ENCODE measurements at regions not wholly inside any gene's neighbourhood (a gene's known extent, or its start where the extent isn't known, plus 50 kb on each side); places are given as distances from the start of the nearest gene placed in this dataset.
"Not testable (repeated sequence)": the region's sequence is repeated elsewhere in the genome, so short reads cannot be mapped to it uniquely, and the experiment has no call there.

DNA sequence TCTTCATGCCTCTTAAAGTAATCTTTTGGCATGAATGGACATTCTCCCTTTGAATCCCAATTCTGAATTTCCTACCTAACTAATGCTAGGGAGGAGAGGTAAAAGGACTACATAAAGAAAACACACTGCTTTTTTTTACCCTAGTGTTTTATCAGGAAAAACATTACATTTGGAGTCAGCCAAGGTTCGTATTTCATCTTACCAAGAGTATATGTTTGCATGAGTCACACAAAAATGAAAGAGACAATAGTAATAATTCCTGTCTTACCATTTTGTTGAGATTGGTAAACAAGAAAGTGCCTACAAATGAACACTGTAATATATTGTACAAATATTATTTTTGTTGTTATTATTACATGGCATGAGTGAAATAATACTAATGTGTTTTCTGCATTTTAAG is 112.9 kb upstream of the WARS2 start:
- DNase-seq (ENCODE audit: low spot score) = no peak

DNA sequence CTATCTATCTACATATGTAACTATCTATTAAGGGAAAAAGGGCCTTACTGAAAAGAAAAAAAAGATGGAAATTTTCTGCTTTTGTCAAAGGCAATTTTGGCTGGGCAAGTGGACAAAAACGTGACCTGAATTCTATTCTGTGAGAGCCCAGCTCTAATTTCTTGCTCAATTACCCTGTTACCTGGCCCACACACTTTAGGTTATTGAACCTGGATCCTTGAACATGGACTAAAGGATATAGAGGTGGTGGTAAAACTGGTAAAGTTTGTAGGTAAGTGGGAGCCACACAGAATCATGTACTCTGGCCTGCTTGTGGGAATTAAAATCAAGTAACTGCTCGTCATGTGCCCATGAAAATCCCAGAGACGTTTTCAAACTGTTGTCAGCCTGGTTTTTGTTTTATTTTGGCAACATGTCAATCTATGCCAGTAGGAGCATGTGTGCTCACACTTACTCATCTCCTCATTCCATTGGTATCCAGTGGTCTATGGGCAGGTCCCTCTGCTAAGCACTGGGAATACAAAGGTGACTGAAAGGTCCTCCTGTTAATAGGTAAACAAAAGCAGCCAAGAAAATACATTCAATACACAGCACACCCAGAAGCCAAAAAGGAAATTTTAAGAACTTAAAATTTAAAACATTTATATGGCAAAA is 113.7 kb upstream of the WARS2 start:
- no peak for DNase-seq (ENCODE audit: low spot score)

DNA sequence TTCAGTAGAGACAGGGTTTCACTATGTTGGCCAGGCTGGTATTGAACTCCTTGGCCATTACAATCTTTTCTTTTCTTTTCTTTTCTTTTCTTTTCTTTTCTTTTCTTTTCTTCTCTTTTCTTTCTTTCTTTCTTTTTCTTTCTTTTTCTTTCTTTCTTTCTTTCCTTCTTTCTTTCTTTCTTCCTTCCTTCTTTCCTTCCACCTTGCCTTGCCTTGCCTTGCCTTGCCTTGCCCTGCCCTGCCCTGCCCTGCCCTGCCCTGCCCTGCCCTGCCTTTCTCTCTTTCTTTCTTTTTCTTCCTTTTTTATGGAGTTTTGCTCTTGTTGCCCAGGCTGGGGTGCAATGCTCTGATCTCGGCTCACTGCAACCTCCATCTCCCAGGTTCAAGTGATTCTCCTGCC is 112.5 kb upstream of the HAO2 start:
- not testable (repeated sequence) for DNase-seq (ENCODE audit: low spot score)

DNA sequence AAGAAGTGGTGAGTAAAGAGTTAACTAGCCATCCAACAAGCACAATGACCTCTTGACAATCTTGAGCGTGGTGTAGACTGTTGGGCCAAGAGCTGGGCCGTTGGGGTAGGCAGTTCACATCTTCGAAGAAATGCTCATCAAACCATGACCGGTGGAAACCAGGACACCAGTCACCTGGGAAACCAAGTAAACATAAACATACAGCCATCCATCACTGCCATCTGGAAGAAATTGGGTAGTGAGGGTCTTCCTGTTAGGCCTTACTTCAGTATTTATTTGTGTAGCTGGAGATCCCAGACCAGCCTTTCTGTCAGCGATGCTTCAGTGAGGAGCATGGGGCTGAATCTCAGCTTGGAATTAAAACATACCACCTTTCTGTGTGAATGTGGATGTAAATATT is 108.1 kb upstream of the HAO2 start:
- no peak for DNase-seq (ENCODE audit: low spot score)

DNA sequence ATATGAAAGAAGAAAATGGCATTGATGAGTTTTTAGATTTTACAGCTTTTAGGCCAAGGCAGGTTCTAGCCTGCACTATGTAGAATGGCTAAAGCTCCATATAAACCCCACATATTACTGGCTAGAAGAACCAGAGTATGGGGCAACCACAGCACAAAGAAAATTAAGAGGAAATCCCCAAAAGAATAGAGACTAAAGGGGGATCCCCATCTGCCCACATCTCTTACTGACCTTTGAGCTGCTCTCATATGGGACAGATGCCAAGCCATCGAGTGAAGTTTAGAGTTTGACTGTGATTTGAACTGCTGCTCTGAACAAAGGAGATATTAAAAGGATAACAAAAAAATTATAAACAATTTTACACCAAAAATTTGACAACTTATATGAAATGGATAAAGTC is 102.2 kb upstream of the HAO2 start:
- no peak for DNase-seq (ENCODE audit: low spot score)

DNA sequence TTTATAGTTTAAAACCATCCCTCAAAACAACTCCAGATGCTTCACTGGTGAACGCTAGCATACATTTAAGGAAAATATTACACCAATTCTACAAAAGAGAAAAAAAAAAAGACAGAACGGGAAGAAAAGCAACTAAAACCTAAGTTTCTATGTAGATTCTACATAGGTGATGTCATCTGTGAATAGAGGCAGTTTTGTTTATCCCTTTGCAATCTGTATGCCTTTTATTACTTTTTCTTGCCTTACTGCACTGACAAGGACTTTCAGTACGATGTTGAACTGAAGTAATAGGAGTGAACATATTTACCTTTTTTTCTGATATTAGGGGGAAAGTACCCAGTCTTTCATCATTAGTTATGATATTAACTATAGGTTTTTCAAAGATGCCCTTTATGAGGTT is 101.7 kb upstream of the HAO2 start:
- DNase-seq (ENCODE audit: low spot score) = no peak

DNA sequence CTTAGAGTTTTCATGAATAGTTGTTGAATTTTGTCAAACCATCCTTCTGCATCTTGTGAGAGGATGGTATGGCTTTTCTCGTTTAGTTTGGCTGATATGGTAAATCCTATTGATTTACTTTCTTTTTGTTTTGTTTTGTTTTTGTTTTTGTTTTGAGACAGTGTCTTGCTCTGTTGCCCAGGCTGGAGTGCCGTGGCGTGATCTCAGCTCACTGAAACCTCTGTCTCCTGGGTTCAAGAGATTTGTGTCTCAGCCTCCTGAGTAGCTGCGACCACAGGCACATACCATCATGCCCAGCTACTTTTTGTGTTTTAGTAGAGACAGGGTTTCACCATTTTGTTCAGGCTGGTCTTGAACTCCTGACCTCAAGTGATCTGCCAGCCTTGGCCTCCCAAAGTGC is 101.3 kb upstream of the HAO2 start:
- DNase-seq (ENCODE audit: low spot score) = not testable (repeated sequence)

DNA sequence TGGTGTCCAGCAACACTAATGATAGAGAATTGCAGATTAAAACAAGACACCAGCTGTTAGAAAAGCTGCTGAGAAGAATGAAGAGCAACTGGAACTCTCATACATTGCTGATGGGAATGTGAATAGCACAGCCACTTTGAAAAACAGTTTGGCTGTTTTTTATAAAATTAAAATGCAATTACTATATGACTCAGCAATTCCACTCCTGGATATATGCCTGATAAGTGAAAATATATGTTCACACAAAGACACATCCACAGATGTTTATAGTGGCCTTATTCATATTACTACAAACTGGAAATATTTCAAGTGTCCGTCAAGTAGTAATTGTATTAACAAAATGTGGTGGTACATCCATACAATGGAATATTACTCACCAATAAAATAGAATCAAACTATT is 99.7 kb upstream of the HAO2 start:
- no peak for DNase-seq (ENCODE audit: low spot score)

DNA sequence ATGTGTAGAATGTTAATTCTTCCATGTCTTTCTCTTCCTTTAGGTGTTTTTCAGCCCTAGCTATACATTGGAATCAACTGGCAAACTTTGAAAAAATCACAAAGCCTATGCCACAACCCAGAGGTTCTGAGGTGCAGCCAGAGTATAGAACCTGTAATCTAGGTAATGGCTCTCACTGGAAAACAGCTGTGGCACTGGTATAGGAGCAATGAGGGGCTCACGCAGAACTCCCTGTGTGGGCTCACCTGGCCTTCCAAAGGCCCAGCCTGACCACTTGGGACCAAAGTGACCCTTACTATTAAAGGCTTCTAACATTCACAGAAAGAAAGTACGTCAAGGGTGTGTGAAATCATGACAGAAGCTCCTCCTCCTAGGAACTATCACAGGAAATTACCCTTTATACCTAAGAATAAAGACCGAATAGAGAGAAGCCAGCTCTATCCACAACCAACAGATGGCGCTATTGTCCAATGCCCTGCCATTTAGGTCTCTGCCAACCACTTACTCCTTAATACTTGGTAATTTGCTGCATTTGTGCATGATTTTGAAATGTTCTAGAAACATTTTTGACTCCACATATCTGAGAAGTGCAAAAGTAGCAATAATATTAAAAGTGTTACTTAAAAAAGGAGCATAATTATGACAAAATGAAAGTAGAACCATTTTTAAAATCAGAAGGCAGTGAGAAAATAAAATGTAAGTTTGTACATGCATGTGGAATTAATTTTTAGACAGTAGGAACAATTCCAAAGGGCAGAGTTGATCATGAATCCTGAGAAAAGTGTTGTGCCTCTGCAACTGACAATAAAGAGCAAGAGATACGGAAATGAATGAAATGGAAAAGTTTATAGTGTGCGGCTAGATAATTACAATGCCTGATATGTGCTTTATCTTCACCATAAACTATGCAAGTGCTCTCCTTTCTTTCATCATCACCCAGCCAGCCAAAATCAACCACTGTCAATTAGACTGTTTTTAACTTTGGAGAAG is 93.1 kb upstream of the HAO2 start:
- peak; percentile 66 for DNase-seq (ENCODE audit: low spot score)

DNA sequence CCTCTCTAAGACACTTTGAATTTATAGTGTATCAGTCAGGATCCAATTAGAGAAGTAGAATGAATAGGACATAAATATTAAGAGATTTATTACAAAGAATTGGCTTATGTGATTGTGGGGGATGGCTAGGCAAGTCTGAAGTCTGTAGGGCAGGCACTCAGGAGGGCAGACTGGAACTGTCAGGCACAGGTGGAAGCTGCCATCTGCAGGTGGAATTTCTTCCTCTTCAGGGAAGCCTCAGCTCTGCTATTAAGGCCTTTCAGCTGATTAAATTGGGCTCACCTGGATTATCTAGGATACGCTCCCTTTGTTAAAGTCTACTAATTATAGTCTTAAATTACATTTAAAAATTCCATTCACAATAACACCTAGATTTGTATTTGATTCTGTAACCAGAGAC is 92.0 kb upstream of the HAO2 start:
- DNase-seq (ENCODE audit: low spot score) = peak; percentile 17

DNA sequence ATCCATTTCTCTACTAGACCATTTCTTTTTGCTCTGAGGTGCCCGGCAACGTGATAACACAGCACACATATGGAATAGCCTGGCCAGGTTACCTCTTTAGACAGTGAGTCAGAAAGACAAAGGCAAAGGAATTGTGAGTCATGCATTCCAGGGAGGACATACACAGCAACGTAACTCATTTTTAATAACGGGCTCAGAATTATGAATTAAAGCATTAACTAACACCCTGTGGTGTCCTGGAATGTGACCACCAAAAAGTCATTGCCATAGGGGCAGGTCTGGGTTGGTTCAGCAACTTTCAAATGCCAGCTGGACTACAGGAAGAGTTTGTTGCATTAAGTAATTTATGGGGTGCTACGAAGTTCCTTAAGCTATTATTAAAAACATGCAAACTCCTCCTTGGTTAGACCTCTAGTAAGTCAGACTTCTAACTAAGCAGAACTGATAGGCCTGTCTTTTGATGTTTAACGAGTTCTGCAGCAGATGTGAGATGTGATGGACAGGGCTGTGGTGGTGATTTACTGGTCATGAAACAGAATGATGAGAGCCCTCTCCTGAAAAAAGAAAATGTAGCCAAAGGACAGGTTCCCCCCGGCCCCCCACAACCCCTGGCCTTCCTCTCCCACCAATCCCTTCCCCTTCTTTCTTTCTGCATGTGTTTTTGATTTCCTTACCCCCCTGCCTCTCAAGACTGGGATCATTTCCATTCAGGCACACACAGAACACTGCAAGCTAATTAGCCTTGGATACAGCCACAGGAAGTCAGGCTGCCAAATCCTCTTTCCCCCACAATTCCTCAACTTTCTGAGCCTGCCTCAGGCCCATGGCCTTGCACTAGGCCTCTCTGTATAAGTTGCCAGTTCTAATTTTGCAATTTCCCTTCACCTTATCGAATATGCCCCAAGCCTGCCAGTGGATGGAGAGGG is 88.9 kb upstream of the HAO2 start:
- DNase-seq (ENCODE audit: low spot score) = peak; percentile 18

DNA sequence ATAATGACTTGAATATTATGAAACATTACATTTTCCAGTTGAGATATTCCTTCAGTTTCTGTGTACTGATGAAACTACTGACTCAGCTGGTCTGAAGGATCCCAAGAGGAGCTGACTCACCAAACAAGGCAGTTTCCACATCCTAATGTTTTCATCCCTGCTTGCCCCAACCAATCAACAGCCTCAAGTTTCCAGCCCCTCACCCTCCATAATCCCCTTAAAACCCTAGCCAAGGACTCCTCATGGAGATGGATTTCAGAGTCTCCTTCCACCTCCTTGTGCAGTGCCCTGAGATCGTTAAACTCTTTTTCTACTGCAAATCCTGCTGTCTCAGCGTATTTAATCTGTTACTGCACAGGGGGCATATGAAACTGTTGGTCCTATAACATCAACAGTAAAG is 83.1 kb upstream of the HAO2 start:
- DNase-seq (ENCODE audit: low spot score) = no peak

DNA sequence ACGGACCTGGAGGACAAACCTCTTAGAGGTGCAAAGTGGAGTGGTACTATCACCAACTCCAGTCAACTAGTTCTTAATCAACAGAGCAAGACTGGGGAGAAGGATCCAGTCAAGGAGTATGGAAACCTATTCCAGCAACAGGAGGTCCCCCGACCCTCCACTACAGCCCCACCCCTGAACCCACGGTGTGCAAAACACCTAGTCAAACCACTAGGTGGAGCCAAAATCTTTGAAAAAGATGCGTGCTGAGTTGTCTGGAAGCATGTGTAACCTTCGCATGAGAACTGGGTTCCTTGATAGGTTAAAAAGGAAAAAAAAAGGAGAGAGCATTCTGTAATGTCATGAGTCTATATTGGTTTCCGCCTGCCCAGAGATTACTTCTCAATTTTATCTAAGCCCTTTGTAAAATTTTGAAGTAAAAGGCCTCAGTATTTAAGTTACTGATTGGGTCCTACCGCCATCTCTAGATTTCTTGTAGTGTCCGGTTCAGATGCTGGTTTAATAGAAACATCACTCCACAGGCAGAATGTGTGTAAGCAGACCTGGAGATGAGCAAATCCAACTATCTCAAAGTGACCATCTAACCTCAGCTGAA is 81.9 kb upstream of the HAO2 start:
- DNase-seq (ENCODE audit: low spot score) = peak; percentile 74

DNA sequence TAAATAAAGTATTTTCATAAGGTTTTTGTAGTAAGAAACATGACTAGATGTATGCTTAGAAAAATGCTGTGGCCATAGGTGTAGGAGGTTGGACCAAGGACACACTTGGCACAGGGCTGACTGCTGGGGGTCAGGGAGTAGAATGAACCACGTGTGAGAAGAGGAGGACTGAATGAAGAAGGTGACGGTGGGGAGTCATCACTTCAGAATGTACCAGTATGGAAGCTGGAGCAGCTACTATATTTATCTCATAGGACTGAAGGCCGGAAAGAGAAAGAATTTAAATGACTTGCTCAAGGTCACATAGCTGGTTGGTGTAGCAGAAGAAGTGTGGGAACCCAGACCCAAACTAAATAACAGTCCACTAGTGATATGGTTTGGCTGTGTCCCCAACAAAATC is 79.8 kb upstream of the HAO2 start:
- DNase-seq (ENCODE audit: low spot score) = no peak

DNA sequence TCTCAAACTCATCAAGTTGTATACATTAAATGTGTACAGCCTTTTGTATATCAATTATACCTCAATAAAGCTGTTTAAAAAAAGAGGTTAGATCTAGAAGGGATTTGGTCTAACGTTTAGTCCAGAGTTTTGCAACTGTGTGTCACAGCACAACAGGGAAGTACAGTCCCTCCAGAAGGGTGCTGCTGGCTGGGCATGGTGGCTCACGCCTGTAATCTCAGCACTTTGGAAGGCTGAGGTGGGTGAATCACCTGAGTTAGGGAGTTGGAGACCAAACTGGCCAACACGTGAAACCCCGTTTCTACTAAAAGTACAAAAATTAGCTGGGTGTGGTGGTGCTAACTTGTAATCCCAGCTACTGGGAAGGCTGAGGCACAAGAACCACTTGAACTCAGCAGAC is 78.3 kb upstream of the HAO2 start:
- DNase-seq (ENCODE audit: low spot score) = no peak

DNA sequence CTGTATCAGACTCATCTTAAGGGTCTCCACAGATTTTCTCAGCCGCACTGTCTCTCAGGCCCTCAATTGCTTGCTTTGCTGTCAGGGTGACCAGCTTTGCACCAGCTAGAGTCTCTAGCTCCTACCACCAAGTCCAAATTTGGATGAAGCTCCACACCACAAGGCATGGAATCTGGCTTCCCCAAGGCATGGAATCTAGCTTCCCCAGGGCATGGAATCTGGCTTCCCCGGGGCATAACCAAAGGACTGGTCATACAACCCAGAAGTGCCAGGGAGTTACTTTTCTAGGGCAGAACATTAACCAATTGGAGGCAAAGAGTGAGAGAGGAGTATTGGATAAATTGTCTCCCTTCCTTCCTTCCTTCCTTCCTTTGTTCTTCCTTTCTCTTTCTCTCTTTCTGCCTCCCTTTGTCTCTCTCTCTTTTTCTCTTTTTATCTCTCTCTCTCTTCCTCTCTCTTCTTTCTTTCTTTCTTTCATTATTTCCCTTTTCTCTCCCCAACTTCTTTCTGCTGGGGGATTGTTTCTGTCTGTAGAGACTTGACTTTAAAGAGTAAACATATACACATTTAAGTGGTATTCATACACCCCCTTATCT is 76.9 kb upstream of the HAO2 start:
- DNase-seq (ENCODE audit: low spot score) = no peak

DNA sequence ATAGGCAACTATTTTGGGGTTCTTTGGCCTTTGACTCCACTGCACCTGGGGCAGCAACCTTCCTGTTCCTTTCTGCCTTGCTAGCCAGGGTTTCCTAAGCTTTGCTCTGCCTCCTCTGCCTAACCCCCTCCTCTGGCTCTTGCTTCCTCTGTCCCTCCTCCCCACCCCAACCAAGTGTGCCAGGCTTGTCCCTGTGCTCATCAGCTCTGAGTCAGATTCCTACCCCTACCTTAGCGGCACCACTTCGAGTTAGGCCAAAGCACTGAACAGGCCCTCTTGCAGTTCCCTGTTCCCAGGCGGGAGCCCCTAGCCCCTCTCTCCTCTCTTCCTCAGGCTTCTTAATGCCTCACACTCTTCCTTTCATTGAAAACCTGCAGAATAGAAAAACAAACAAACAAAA is 74.8 kb upstream of the HAO2 start:
- DNase-seq (ENCODE audit: low spot score) = peak; percentile 11

DNA sequence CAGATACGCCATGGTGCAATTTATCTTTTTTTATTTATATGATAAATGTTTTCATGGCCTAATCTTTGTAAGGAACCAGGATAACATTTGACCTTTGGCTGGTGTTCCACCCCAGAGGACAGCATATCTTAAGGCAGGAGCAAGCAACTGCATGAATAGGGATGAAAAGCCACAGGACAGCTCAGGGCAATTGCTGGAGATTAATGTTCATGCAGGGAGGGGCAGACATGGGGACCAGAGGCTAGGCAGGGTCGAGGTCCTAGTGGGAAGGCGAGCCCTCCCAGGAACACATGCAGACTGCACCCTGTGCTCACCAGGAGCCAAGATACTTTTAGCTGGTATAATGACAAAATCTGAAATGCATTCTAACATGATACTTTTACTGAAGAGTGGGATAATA is 74.4 kb upstream of the HAO2 start:
- no peak for DNase-seq (ENCODE audit: low spot score)

DNA sequence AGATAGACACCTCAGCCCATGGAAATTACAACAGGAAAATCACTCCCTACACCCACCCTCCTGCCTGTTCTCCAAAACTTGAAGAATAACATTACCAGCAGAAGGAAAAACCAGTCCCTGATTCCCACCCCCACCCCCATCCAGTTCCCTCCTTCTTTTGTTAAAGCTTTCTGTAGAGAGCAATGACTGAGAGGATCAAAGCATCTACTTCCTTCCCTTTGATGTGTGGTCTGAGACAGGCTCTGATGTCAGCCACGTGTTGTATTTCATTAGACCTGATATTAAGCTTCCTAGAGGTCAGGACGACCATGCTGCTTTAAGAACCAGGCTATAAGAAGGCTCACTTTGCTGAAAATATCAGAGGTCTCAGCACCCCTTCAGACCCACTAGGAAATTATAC is 73.9 kb upstream of the HAO2 start:
- DNase-seq (ENCODE audit: low spot score) = peak; percentile 48

DNA sequence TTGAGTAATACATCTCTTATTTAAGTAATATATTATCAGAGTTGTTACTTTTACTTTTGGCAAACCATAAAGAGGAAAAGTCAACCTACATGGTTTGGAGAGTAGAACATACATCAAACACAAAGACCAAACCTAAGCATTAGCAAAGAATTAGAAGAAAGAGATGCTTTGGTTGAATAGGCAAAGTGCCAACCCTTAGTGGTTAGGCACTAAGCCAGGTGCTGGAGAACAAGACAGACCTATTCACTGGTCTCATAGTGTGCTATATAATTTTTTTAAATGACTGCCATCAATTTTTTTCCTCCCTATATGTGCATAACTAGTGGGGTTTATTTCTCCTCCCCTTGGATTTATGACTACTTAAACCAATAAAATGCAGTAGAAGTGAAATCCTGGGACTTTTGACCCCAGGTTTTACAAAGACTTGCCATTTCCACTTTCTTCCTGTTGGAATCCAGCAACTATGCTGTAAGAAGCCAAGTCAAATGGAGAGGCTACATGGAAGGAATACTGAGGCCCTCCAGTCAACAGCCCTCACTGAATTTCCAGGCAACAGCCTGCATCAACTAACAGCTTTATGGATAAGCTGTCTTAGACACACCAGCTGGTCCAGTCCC is 69.8 kb upstream of the HAO2 start:
- no peak for DNase-seq (ENCODE audit: low spot score)

DNA sequence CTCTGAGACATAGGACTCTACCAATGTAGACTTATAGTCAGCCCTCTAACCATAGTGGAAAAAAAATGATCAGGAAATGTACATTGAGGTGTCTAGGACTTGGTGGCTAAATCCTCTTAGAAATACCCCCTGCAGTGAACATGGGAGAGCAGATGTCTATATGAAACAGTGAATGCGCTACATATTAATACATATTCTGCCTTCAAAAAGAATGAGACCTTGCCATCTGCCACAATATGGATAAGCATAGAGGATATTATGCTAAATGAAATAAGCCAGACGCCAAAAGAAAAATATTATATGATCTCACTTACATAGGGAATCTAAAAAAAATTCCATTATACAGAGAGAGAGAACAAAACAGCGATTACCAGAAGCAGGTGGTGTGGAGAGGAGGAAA is 66.6 kb upstream of the HAO2 start:
- no peak for DNase-seq (ENCODE audit: low spot score)
